ENCODE measurements at regions not wholly inside any gene's neighbourhood (a gene's known extent, or its start where the extent isn't known, plus 50 kb on each side); places are given as distances from the start of the nearest gene placed in this dataset.
A peak's percentile ranks its signal among the peaks of the same experiment; 100 is the strongest.
"Not testable (repeated sequence)": the region's sequence is repeated elsewhere in the genome, so short reads cannot be mapped to it uniquely, and the experiment has no call there.

GRCh38 chr11:91075032-91075695, 852.3 kb upstream of the CHORDC1 start:
- no peak for DNase-seq (ENCODE audit: low read depth)

- no peak for DNase-seq (ENCODE audit: low read depth)
Measured at GRCh38 chr11:91067666-91068065, 844.8 kb upstream of the CHORDC1 start.

GRCh38 chr11:91066456-91067047, 843.7 kb upstream of the CHORDC1 start:
- DNase-seq (ENCODE audit: low read depth), result no peak

- not testable (repeated sequence) for DNase-seq (ENCODE audit: low read depth)
Measured at GRCh38 chr11:91063399-91063798, 840.5 kb upstream of the CHORDC1 start.

GRCh38 chr11:91047882-91048281, 825.0 kb upstream of the CHORDC1 start:
- peak; percentile 3 for DNase-seq (ENCODE audit: low read depth)

GRCh38 chr11:91046261-91046660, 823.4 kb upstream of the CHORDC1 start:
- no peak for DNase-seq (ENCODE audit: low read depth)

- DNase-seq (ENCODE audit: low read depth), result peak; percentile 19
Measured at GRCh38 chr11:91041626-91042025, 818.8 kb upstream of the CHORDC1 start.

- peak; percentile 3 for DNase-seq (ENCODE audit: low read depth)
Measured at GRCh38 chr11:91023731-91024130, 800.9 kb upstream of the CHORDC1 start.

GRCh38 chr11:91011503-91011902, 788.7 kb upstream of the CHORDC1 start:
- DNase-seq (ENCODE audit: low read depth), result no peak

GRCh38 chr11:91005458-91005857, 782.6 kb upstream of the CHORDC1 start:
- no peak for DNase-seq (ENCODE audit: low read depth)

- DNase-seq (ENCODE audit: low read depth), result no peak
Measured at GRCh38 chr11:90997241-90997640, 774.4 kb upstream of the CHORDC1 start.

GRCh38 chr11:90972159-90972558, 749.3 kb upstream of the CHORDC1 start:
- not testable (repeated sequence) for DNase-seq (ENCODE audit: low read depth)

- no peak for DNase-seq (ENCODE audit: low read depth)
Measured at GRCh38 chr11:90947930-90948329, 725.1 kb upstream of the CHORDC1 start.

- no peak for DNase-seq (ENCODE audit: low read depth)
Measured at GRCh38 chr11:90930252-90930651, 707.4 kb upstream of the CHORDC1 start.

- DNase-seq (ENCODE audit: low read depth), result no peak
Measured at GRCh38 chr11:90919332-90919731, 696.5 kb upstream of the CHORDC1 start.

- no peak for DNase-seq (ENCODE audit: low read depth)
Measured at GRCh38 chr11:90916706-90917105, 693.9 kb upstream of the CHORDC1 start.

GRCh38 chr11:90913131-90913668, 690.4 kb upstream of the CHORDC1 start:
- no peak for DNase-seq (ENCODE audit: low read depth)

- no peak for DNase-seq (ENCODE audit: low read depth)
Measured at GRCh38 chr11:90912631-90913030, 689.8 kb upstream of the CHORDC1 start.

GRCh38 chr11:90911192-90911591, 688.3 kb upstream of the CHORDC1 start:
- no peak for DNase-seq (ENCODE audit: low read depth)

- DNase-seq (ENCODE audit: low read depth), result no peak
Measured at GRCh38 chr11:90908074-90908473, 685.2 kb upstream of the CHORDC1 start.

- DNase-seq (ENCODE audit: low read depth), result no peak
Measured at GRCh38 chr11:90895850-90896249, 673.0 kb upstream of the CHORDC1 start.

- no peak for DNase-seq (ENCODE audit: low read depth)
Measured at GRCh38 chr11:90890347-90890746, 667.5 kb upstream of the CHORDC1 start.

- no peak for DNase-seq (ENCODE audit: low read depth)
Measured at GRCh38 chr11:90884181-90884580, 661.3 kb upstream of the CHORDC1 start.
